Endodermal cell (in vitro differentiated cells): ENCODE measurements at regions not wholly inside any gene's neighbourhood (a gene's known extent, or its start where the extent isn't known, plus 50 kb on each side); places are given as distances from the start of the nearest gene placed in this dataset.

ENCODE experiments used
- DNase-seq: peaks from one replicate; pipeline ENCODE4 v3.0.0-alpha.2; 2017
- H3K27ac ChIP-seq: 2 replicates; pipeline ENCODE4 v1.5.1; 2013; ENCODE audit warnings: mild to moderate bottlenecking, low read depth, low read length, moderate library complexity
- H3K27me3 ChIP-seq: 2 replicates; pipeline ENCODE4 v1.6.1; 2013; ENCODE audit warnings: mild to moderate bottlenecking, low read length, moderate library complexity; ENCODE audit not compliant: insufficient read depth, control insufficient read depth, poor library complexity, severe bottlenecking
- H3K36me3 ChIP-seq: 2 replicates; pipeline ENCODE4 v1.7.0; 2013; ENCODE audit warnings: mild to moderate bottlenecking, low read length, moderate library complexity; ENCODE audit not compliant: control insufficient read depth, insufficient read depth
- H3K4me1 ChIP-seq: one replicate; pipeline ENCODE4 v1.7.0; 2013; ENCODE audit warnings: low read length; ENCODE audit not compliant: control insufficient read depth, insufficient read depth
- H3K4me3 ChIP-seq: 2 replicates; pipeline ENCODE4 v1.5.1; 2013; ENCODE audit warnings: mild to moderate bottlenecking, low read length, moderate library complexity
- H3K9ac ChIP-seq: 2 replicates; pipeline ENCODE4 v1.6.1; 2013; ENCODE audit warnings: mild to moderate bottlenecking, low read length, moderate library complexity; ENCODE audit not compliant: poor library complexity, severe bottlenecking; ENCODE audit errors: extremely low read depth
- H3K9me3 ChIP-seq: 2 replicates; pipeline ENCODE4 v1.6.1; 2013; ENCODE audit warnings: mild to moderate bottlenecking, low read length, moderate library complexity; ENCODE audit not compliant: control insufficient read depth
- H3K27ac Mint-ChIP-seq: 2 replicates; pipeline ENCODE4 v1.8.0; 2020; ENCODE audit warnings: mixed read lengths
- H3K27me3 Mint-ChIP-seq: 2 replicates; pipeline ENCODE4 v1.8.0; 2021; ENCODE audit warnings: mild to moderate bottlenecking, mixed read lengths; ENCODE audit not compliant: insufficient read depth
- H3K36me3 Mint-ChIP-seq: 2 replicates; pipeline ENCODE4 v1.8.0; 2020; ENCODE audit warnings: low read depth, mixed read lengths
- H3K4me1 Mint-ChIP-seq: 2 replicates; pipeline ENCODE4 v1.8.0; 2020; ENCODE audit warnings: mixed read lengths
- H3K4me3 Mint-ChIP-seq: 2 replicates; pipeline ENCODE4 v1.8.0; 2020; ENCODE audit warnings: mild to moderate bottlenecking, moderate library complexity, mixed read lengths
- H3K9me3 Mint-ChIP-seq: 2 replicates; pipeline ENCODE4 v1.8.0; 2020; ENCODE audit warnings: mild to moderate bottlenecking, mixed read lengths
- CTCF ChIP-seq: fragments of 200-600 bp; sonication (generic); conservative IDR thresholded peaks from 2 replicates; pipeline ENCODE4 v1.5.0; 2021; ENCODE audit warnings: antibody characterized with exemption, mild to moderate bottlenecking
- WGBS, 2 experiments: methylation state at CpG; one replicate each; pipeline versions ENCODE4 v1.1.5 to v1.1.7; 2013; ENCODE audit warnings: missing lambda C conversion rate in 2 of 2, mixed read lengths in 1 of 2; ENCODE audit not compliant: insufficient coverage in 1 of 2, insufficient read length in 1 of 2; 5-methylcytosine and 5-hydroxymethylcytosine counted together

GRCh38 chr5:35561396-35561795 is 56.3 kb upstream of the SPEF2 start:
- Histone ChIP-seq H3K9me3 (peaks cover 72% of the 10 kb centered on the region), H3K9ac (no peak overlapping the region), H3K4me1 (no peaks in the 10 kb centered on the region), H3K36me3 (no peaks in the 10 kb centered on the region), H3K27ac (no peak overlapping the region), H3K27me3 (no peaks in the 10 kb centered on the region), H3K4me3 (no peak overlapping the region)
- no peak for DNase-seq
- no peak for TF ChIP-seq CTCF
- H3K27ac Mint-ChIP-seq = no peak overlapping the region
- H3K27me3 Mint-ChIP-seq = peaks cover 2% of the 10 kb centered on the region
- H3K9me3 Mint-ChIP-seq = peaks cover 80% of the 10 kb centered on the region
- peaks cover 10% of the 10 kb centered on the region for H3K36me3 Mint-ChIP-seq
- H3K4me1 Mint-ChIP-seq = no peaks in the 10 kb centered on the region
- no peak overlapping the region for H3K4me3 Mint-ChIP-seq

- WGBS, 2 experiments = 64% methylated on average over 1 of the region's 1 CpG; no CpG with 5 or more reads in 1 of the 2 experiments
- Histone ChIP-seq H3K4me3 (no peak overlapping the region), H3K27ac (no peak overlapping the region), H3K27me3 (no peaks in the 10 kb centered on the region), H3K9ac (no peak overlapping the region), H3K4me1 (no peaks in the 10 kb centered on the region), H3K36me3 (no peaks in the 10 kb centered on the region), H3K9me3 (peaks cover 48% of the 10 kb centered on the region)
- TF ChIP-seq CTCF = no peak
- DNase-seq = no peak
- H3K4me3 Mint-ChIP-seq = no peak overlapping the region
- H3K27ac Mint-ChIP-seq = no peak overlapping the region
- H3K27me3 Mint-ChIP-seq = peaks cover 2% of the 10 kb centered on the region
- peaks cover 61% of the 10 kb centered on the region for H3K9me3 Mint-ChIP-seq
- H3K4me1 Mint-ChIP-seq = no peaks in the 10 kb centered on the region
- peaks cover 8% of the 10 kb centered on the region for H3K36me3 Mint-ChIP-seq
These were observed 59.9 kb upstream of the SPEF2 start for GRCh38 chr5:35557748-35558147.

GRCh38 chr5:35557199-35557598 is 60.5 kb upstream of the SPEF2 start:
- no peak for TF ChIP-seq CTCF
- no peak for DNase-seq
- Mint-ChIP-seq H3K9me3 (peaks cover 56% of the 10 kb centered on the region), H3K27ac (no peak overlapping the region), H3K4me1 (no peaks in the 10 kb centered on the region), H3K4me3 (no peak overlapping the region), H3K36me3 (peaks cover 8% of the 10 kb centered on the region), H3K27me3 (peaks cover 2% of the 10 kb centered on the region)
- no peaks in the 10 kb centered on the region for H3K27me3 ChIP-seq
- H3K9ac ChIP-seq = no peak overlapping the region
- no peak overlapping the region for H3K4me3 ChIP-seq
- WGBS, 2 experiments = 98 to 100% methylated on average over 1 to 2 of the region's 2 CpGs
- peaks cover 43% of the 10 kb centered on the region for H3K9me3 ChIP-seq
- no peak overlapping the region for H3K27ac ChIP-seq
- no peaks in the 10 kb centered on the region for H3K4me1 ChIP-seq
- no peaks in the 10 kb centered on the region for H3K36me3 ChIP-seq
